Effector memory CD8-positive, alpha-beta T cell (primary cell): ENCODE measurements at regions not wholly inside any gene's neighbourhood (a gene's known extent, or its start where the extent isn't known, plus 50 kb on each side); places are given as distances from the start of the nearest gene placed in this dataset.

Source experiments
- ATAC-seq: fragments of 150-1000 bp; cut with Tn5 transposase; replicated peaks from 2 replicates; pipeline ENCODE4 v1.10.0; 2021; ENCODE audit warnings: mild to moderate bottlenecking, moderate library complexity
- DNase-seq, 3 experiments: peaks; one replicate each; pipeline ENCODE4 v3.0.0; 2021
- H3K27ac Mint-ChIP-seq, 2 donors: one replicate each; pipeline ENCODE4 v1.8.0; 2022; ENCODE audit warnings: mild to moderate bottlenecking in 2 of 2, mixed read lengths in 2 of 2, moderate library complexity in 2 of 2
- H3K27me3 Mint-ChIP-seq, 2 donors: one replicate each; pipeline ENCODE4 v1.8.0; 2022; ENCODE audit warnings: mixed read lengths in 2 of 2
- H3K36me3 Mint-ChIP-seq: one replicate; pipeline ENCODE4 v1.8.0; 2022; ENCODE audit warnings: mild to moderate bottlenecking, moderate library complexity, mixed read lengths; ENCODE audit not compliant: insufficient read depth
- H3K4me1 Mint-ChIP-seq, 2 donors: one replicate each; pipeline ENCODE4 v1.8.0; 2022; ENCODE audit warnings: low read depth in 2 of 2, mixed read lengths in 2 of 2
- H3K4me3 Mint-ChIP-seq, 2 donors: one replicate each; pipeline ENCODE4 v1.8.0; 2022; ENCODE audit warnings: mild to moderate bottlenecking in 2 of 2, mixed read lengths in 2 of 2, moderate library complexity in 2 of 2
- H3K9me3 Mint-ChIP-seq, 2 donors: one replicate each; pipeline ENCODE4 v1.8.0; 2022; ENCODE audit warnings: mixed read lengths in 2 of 2

GRCh38 chr9:11726659-11727058 is 966.5 kb upstream of the TYRP1 start:
- Mint-ChIP-seq H3K4me3 (no peak overlapping the region), H3K27me3 (no peaks in the 10 kb centered on the region), H3K4me1 (no peaks in the 10 kb centered on the region), H3K9me3 (peaks cover 0 to 18% of the 10 kb centered on the region in 2 donors), H3K27ac (no peak overlapping the region), H3K36me3 (no peaks in the 10 kb centered on the region)
- no peak for DNase-seq
- no peak for ATAC-seq

GRCh38 chr9:11735391-11735790 is 957.8 kb upstream of the TYRP1 start:
- no peak overlapping the region for H3K27ac Mint-ChIP-seq
- DNase-seq (no peak), ATAC-seq (no peak)
- H3K4me3 Mint-ChIP-seq, result no peak overlapping the region
- H3K9me3 Mint-ChIP-seq, result peaks cover 0 to 8% of the 10 kb centered on the region in 2 donors
- no peaks in the 10 kb centered on the region for H3K4me1 Mint-ChIP-seq
- no peaks in the 10 kb centered on the region for H3K36me3 Mint-ChIP-seq
- H3K27me3 Mint-ChIP-seq, result no peaks in the 10 kb centered on the region

- Mint-ChIP-seq H3K4me3 (no peak overlapping the region), H3K4me1 (no peaks in the 10 kb centered on the region), H3K27ac (no peak overlapping the region), H3K36me3 (peaks cover 3% of the 10 kb centered on the region), H3K27me3 (no peaks in the 10 kb centered on the region), H3K9me3 (peaks cover 12 to 15% of the 10 kb centered on the region in 2 donors)
- no peak for DNase-seq
- ATAC-seq, result no peak
Measured at GRCh38 chr9:11742471-11742870, 950.7 kb upstream of the TYRP1 start.

GRCh38 chr9:11743356-11743755 is 949.8 kb upstream of the TYRP1 start:
- Mint-ChIP-seq H3K4me1 (no peaks in the 10 kb centered on the region), H3K27ac (no peak overlapping the region), H3K36me3 (peaks cover 3% of the 10 kb centered on the region), H3K27me3 (no peaks in the 10 kb centered on the region), H3K4me3 (no peak overlapping the region), H3K9me3 (peaks cover 12 to 15% of the 10 kb centered on the region in 2 donors)
- no peak for ATAC-seq
- DNase-seq, result no peak

GRCh38 chr9:11749396-11749795 is 943.8 kb upstream of the TYRP1 start:
- Mint-ChIP-seq H3K9me3 (peaks cover 12 to 15% of the 10 kb centered on the region in 2 donors), H3K4me1 (no peaks in the 10 kb centered on the region), H3K36me3 (peaks cover 3% of the 10 kb centered on the region), H3K27me3 (no peaks in the 10 kb centered on the region), H3K27ac (no peak overlapping the region), H3K4me3 (no peak overlapping the region)
- no peak for ATAC-seq
- DNase-seq, result no peak

GRCh38 chr9:11755951-11756350 is 937.2 kb upstream of the TYRP1 start:
- peaks cover 5 to 12% of the 10 kb centered on the region in 2 donors for H3K9me3 Mint-ChIP-seq
- no peaks in the 10 kb centered on the region for H3K4me1 Mint-ChIP-seq
- no peaks in the 10 kb centered on the region for H3K27me3 Mint-ChIP-seq
- H3K36me3 Mint-ChIP-seq, result no peaks in the 10 kb centered on the region
- DNase-seq (no peak), ATAC-seq (no peak)
- H3K27ac Mint-ChIP-seq, result no peak overlapping the region
- H3K4me3 Mint-ChIP-seq, result no peak overlapping the region

GRCh38 chr9:11757408-11757807 is 935.8 kb upstream of the TYRP1 start:
- Mint-ChIP-seq H3K4me3 (no peak overlapping the region), H3K27ac (no peak overlapping the region), H3K36me3 (no peaks in the 10 kb centered on the region), H3K27me3 (no peaks in the 10 kb centered on the region), H3K9me3 (peaks cover 0 to 8% of the 10 kb centered on the region in 2 donors), H3K4me1 (no peaks in the 10 kb centered on the region)
- no peak for DNase-seq
- no peak for ATAC-seq

GRCh38 chr9:11758016-11758415 is 935.2 kb upstream of the TYRP1 start:
- ATAC-seq (no peak), DNase-seq (no peak)
- Mint-ChIP-seq H3K27me3 (no peaks in the 10 kb centered on the region), H3K4me3 (no peak overlapping the region), H3K36me3 (no peaks in the 10 kb centered on the region), H3K9me3 (peaks cover 0 to 8% of the 10 kb centered on the region in 2 donors), H3K27ac (no peak overlapping the region), H3K4me1 (no peaks in the 10 kb centered on the region)

GRCh38 chr9:11779971-11780370 is 913.2 kb upstream of the TYRP1 start:
- Mint-ChIP-seq H3K4me1 (no peaks in the 10 kb centered on the region), H3K9me3 (peaks cover 11 to 14% of the 10 kb centered on the region in 2 donors), H3K27me3 (no peaks in the 10 kb centered on the region), H3K27ac (no peak overlapping the region), H3K36me3 (no peaks in the 10 kb centered on the region), H3K4me3 (no peak overlapping the region)
- DNase-seq (no peak), ATAC-seq (no peak)

- DNase-seq (no peak), ATAC-seq (no peak)
- no peaks in the 10 kb centered on the region for H3K27me3 Mint-ChIP-seq
- no peak overlapping the region for H3K4me3 Mint-ChIP-seq
- peaks cover 6 to 14% of the 10 kb centered on the region in 2 donors for H3K9me3 Mint-ChIP-seq
- no peaks in the 10 kb centered on the region for H3K36me3 Mint-ChIP-seq
- no peak overlapping the region for H3K27ac Mint-ChIP-seq
- H3K4me1 Mint-ChIP-seq, result no peaks in the 10 kb centered on the region
Measured at GRCh38 chr9:11792870-11793269, 900.3 kb upstream of the TYRP1 start.

- no peak for DNase-seq
- Mint-ChIP-seq H3K27me3 (no peaks in the 10 kb centered on the region), H3K36me3 (no peaks in the 10 kb centered on the region), H3K4me1 (no peaks in the 10 kb centered on the region), H3K27ac (no peak overlapping the region), H3K4me3 (no peak overlapping the region), H3K9me3 (peaks cover 4 to 14% of the 10 kb centered on the region in 2 donors)
- ATAC-seq, result no peak
Measured at GRCh38 chr9:11794984-11795383, 898.2 kb upstream of the TYRP1 start.

- Mint-ChIP-seq H3K9me3 (peaks cover 7 to 11% of the 10 kb centered on the region in 2 donors), H3K4me1 (no peaks in the 10 kb centered on the region), H3K27me3 (no peaks in the 10 kb centered on the region), H3K4me3 (no peak overlapping the region), H3K27ac (no peak overlapping the region), H3K36me3 (no peaks in the 10 kb centered on the region)
- no peak for ATAC-seq
- no peak for DNase-seq
Measured at GRCh38 chr9:11805969-11806368, 887.2 kb upstream of the TYRP1 start.

GRCh38 chr9:11821306-11821975 is 871.7 kb upstream of the TYRP1 start:
- peaks cover 0 to 4% of the 10 kb centered on the region in 2 donors for H3K9me3 Mint-ChIP-seq
- no peaks in the 10 kb centered on the region for H3K4me1 Mint-ChIP-seq
- no peak overlapping the region for H3K4me3 Mint-ChIP-seq
- ATAC-seq (no peak), DNase-seq (no peak)
- H3K27me3 Mint-ChIP-seq, result no peaks in the 10 kb centered on the region
- no peak overlapping the region for H3K27ac Mint-ChIP-seq
- H3K36me3 Mint-ChIP-seq, result no peaks in the 10 kb centered on the region

- no peak overlapping the region for H3K4me3 Mint-ChIP-seq
- peaks cover 12 to 17% of the 10 kb centered on the region in 2 donors for H3K9me3 Mint-ChIP-seq
- no peaks in the 10 kb centered on the region for H3K4me1 Mint-ChIP-seq
- no peak for DNase-seq
- no peak for ATAC-seq
- H3K27me3 Mint-ChIP-seq, result no peaks in the 10 kb centered on the region
- no peak overlapping the region for H3K27ac Mint-ChIP-seq
- no peaks in the 10 kb centered on the region for H3K36me3 Mint-ChIP-seq
Measured at GRCh38 chr9:11828201-11828600, 865.0 kb upstream of the TYRP1 start.
